ENCODE measurements at regions not wholly inside any gene's neighbourhood (a gene's known extent, or its start where the extent isn't known, plus 50 kb on each side); places are given as distances from the start of the nearest gene placed in this dataset.

DNA sequence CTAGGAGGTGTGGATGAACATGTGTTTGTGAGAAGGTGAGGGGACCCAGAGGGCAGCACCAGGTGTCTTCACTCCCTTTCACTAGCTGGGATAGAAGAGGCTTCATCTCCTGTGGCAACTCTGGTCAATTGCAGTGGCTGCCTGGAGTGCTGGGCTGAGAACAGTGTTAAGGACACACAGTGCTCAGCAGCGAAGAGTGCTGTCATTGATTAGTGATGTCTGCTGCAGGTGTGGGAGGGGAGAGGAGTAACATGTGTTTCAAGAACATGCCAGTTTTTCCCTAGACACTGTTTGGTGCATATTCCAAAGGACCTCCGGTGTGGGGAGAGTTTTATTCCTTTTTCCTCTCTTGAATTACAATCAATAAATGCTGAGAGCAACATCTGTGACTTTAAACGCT lies 95.9 kb upstream of the CXCR4 start:
- TF ChIP-seq, protein P1, sequence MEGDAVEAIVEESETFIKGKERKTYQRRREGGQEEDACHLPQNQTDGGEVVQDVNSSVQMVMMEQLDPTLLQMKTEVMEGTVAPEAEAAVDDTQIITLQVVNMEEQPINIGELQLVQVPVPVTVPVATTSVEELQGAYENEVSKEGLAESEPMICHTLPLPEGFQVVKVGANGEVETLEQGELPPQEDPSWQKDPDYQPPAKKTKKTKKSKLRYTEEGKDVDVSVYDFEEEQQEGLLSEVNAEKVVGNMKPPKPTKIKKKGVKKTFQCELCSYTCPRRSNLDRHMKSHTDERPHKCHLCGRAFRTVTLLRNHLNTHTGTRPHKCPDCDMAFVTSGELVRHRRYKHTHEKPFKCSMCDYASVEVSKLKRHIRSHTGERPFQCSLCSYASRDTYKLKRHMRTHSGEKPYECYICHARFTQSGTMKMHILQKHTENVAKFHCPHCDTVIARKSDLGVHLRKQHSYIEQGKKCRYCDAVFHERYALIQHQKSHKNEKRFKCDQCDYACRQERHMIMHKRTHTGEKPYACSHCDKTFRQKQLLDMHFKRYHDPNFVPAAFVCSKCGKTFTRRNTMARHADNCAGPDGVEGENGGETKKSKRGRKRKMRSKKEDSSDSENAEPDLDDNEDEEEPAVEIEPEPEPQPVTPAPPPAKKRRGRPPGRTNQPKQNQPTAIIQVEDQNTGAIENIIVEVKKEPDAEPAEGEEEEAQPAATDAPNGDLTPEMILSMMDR (IDR thresholded peaks at IDR 0.05; ENCODE audit: unreplicated experiment), result no peak
- no peak for DNase-seq (ENCODE audit: low spot score in 2 of 2, unreplicated experiment in 2 of 2)
- Mint-ChIP-seq H3K36me3 (no peaks in the 10 kb centered on the region), H3K9me3 (peaks cover 16% of the 10 kb centered on the region), H3K27me3 (ENCODE audit: low read depth) (peaks cover 12% of the 10 kb centered on the region), H3K4me3 (no peak overlapping the region), H3K27ac (no peak overlapping the region), H3K4me1 (peaks cover 8% of the 10 kb centered on the region)

DNA sequence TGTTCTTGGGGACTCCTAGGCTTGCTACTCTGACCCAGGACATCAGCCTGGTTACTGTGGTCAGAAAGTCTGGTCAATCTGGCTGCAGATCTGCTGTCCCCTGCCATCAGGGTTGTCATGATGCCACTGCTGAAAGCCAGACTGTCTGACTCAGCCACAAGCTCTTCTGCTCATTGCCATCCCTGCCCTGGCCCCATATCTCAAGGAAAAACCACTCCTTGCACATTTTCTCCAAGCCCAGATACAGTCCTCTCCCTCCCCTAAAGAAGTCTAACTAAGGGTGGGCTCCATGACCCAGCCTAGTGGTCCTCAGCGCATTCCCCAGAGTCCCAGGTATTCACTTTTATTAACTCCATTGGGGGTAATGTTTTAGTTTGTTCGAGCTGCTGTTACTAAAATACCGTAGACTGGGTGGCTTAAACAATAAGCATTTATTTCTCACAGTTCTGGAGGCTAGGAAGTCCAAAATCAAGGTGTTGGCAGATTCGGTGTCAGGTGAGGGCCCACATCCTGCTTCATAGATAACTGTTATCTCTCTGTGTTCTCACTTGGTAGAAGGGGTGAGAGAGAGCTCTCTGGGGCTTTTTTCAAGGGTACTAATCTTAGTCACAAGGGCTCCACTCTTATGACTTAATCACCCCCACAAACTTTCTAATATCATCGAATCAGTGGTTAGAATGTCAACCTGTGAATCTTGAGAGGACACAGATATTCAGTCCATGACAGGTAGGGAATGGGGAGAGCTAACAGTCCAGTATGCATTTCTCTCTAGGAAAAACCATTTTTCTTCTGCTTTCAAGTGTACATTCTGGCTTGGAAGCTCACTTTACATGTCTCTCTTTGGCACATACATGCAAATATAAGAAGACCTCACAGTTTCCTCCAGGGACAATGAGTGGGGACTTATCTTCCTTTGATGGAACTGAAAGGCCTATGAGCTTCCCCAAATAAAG lies 94.8 kb upstream of the CXCR4 start:
- H3K27me3 Mint-ChIP-seq (ENCODE audit: low read depth), result peaks cover 11% of the 10 kb centered on the region
- no peaks in the 10 kb centered on the region for H3K36me3 Mint-ChIP-seq
- no peak for DNase-seq (ENCODE audit: low spot score in 2 of 2, unreplicated experiment in 2 of 2)
- peaks cover 16% of the 10 kb centered on the region for H3K9me3 Mint-ChIP-seq
- H3K4me1 Mint-ChIP-seq, result peaks cover 8% of the 10 kb centered on the region
- TF ChIP-seq, protein P1 (IDR thresholded peaks at IDR 0.05; ENCODE audit: unreplicated experiment), result no peak
- H3K4me3 Mint-ChIP-seq, result no peak overlapping the region
- no peak overlapping the region for H3K27ac Mint-ChIP-seq

DNA sequence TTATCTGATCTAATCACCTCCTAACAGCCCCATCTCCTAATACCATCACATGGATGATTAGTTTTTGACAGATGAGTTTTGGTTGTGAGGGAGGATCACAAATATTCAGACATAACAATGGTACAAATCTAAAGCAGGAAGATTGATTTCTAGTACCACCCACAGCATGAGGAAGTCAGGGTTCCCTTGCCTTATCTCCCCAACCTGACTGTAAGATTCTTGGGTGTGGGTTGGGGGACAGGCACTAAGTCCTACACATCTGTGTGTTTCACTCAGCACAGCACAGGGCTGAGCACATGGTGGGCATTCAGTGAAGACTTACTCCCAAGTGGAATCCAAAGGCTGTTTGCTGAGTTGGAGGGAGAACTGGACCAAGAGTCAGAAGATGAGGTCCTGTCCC lies 93.8 kb upstream of the CXCR4 start:
- Mint-ChIP-seq H3K4me1 (peaks cover 8% of the 10 kb centered on the region), H3K9me3 (peaks cover 14% of the 10 kb centered on the region)

DNA sequence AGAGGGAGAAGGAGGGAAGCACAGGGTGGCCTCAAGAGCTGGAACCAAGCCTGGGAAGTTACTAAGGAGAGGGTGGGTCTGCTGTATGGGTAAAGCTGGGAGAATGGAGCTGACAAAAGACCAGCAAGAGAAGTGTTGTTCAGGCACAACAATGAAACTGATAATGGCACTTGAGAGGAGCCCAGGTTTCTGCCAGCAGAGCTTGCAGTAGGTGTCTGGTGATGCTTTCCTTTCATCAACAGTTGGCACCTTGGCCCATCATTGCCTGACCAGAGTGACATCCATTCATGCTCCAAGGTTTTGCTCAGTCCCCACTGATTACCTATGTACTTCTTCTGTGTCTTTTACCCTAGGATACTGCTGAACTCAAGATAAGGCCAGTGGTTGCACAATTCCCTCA lies 92.9 kb upstream of the CXCR4 start:
- H3K27ac Mint-ChIP-seq, result no peak overlapping the region
- peaks cover 8% of the 10 kb centered on the region for H3K4me1 Mint-ChIP-seq
- no peak for DNase-seq (ENCODE audit: low spot score in 2 of 2, unreplicated experiment in 2 of 2)

More for the DNA sequence above, 93.8 kb upstream of the CXCR4 start:
- Mint-ChIP-seq H3K27ac (no peak overlapping the region), H3K36me3 (no peaks in the 10 kb centered on the region), H3K27me3 (ENCODE audit: low read depth) (peaks cover 8% of the 10 kb centered on the region), H3K4me3 (no peak overlapping the region)
- TF ChIP-seq, protein P1 (IDR thresholded peaks at IDR 0.05; ENCODE audit: unreplicated experiment), result no peak
- no peak for DNase-seq (ENCODE audit: low spot score in 2 of 2, unreplicated experiment in 2 of 2)

DNA sequence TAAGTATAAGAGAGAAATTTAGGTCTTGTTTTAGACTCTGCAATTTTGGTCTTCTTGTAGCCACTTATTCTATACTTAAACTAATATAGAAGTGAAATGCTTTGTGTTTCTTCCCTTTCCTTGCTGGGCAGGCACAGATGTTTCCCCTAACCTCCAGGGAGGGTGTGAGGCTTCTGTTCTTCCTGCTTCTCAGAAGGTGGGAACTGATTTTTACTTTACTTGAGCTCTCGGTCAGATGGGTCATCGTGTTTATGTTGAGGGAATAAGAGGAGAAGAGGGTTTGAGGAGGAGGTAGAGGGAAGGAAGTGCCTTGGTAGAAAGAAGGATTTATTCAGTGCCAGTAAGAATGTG lies 92.5 kb upstream of the CXCR4 start:
- Mint-ChIP-seq H3K27ac (no peak overlapping the region), H3K36me3 (no peaks in the 10 kb centered on the region), H3K4me1 (peaks cover 8% of the 10 kb centered on the region), H3K9me3 (peaks cover 14% of the 10 kb centered on the region), H3K4me3 (no peak overlapping the region), H3K27me3 (ENCODE audit: low read depth) (peaks cover 18% of the 10 kb centered on the region)
- TF ChIP-seq, protein P1 (IDR thresholded peaks at IDR 0.05; ENCODE audit: unreplicated experiment), result no peak
- no peak for DNase-seq (ENCODE audit: low spot score in 2 of 2, unreplicated experiment in 2 of 2)

More for the DNA sequence above, 92.9 kb upstream of the CXCR4 start:
- Mint-ChIP-seq H3K9me3 (peaks cover 14% of the 10 kb centered on the region), H3K36me3 (no peaks in the 10 kb centered on the region), H3K27me3 (ENCODE audit: low read depth) (peaks cover 14% of the 10 kb centered on the region), H3K4me3 (no peak overlapping the region)
- TF ChIP-seq, protein P1 (IDR thresholded peaks at IDR 0.05; ENCODE audit: unreplicated experiment), result no peak

Measured in mesothelial cell of epicardium (in vitro differentiated cells).